ENCODE measurements at regions not wholly inside any gene's neighbourhood (a gene's known extent, or its start where the extent isn't known, plus 50 kb on each side); places are given as distances from the start of the nearest gene placed in this dataset.
"Not testable (repeated sequence)": the region's sequence is repeated elsewhere in the genome, so short reads cannot be mapped to it uniquely, and the experiment has no call there.

DNA sequence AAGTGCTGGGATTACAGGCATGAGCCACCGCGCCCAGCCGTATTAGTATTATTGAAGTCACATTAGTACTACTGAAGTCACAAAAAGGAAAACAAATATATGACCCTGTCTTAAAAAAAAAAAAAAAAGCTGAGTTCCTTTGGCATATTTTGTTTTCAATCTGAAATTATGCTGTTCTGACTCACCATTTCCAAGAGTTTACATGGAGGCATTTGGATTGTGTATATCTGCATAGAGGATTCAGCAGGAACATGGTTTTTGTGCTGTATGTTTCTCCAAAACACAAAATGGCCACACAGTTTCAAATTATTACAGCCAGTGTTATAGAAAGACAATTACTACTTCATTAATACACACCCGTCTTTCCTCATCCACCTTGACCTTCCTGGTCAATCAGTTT, 103.5 kb upstream of the TSC22D1 start:
- no peak for DNase-seq (ENCODE audit: low read depth)
- TF ChIP-seq, protein P1, sequence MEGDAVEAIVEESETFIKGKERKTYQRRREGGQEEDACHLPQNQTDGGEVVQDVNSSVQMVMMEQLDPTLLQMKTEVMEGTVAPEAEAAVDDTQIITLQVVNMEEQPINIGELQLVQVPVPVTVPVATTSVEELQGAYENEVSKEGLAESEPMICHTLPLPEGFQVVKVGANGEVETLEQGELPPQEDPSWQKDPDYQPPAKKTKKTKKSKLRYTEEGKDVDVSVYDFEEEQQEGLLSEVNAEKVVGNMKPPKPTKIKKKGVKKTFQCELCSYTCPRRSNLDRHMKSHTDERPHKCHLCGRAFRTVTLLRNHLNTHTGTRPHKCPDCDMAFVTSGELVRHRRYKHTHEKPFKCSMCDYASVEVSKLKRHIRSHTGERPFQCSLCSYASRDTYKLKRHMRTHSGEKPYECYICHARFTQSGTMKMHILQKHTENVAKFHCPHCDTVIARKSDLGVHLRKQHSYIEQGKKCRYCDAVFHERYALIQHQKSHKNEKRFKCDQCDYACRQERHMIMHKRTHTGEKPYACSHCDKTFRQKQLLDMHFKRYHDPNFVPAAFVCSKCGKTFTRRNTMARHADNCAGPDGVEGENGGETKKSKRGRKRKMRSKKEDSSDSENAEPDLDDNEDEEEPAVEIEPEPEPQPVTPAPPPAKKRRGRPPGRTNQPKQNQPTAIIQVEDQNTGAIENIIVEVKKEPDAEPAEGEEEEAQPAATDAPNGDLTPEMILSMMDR (IDR thresholded peaks at IDR 0.05; ENCODE audit: low read depth, low read length, missing control alignments), result no peak
- no peak overlapping the region for H3K4me3 ChIP-seq (ENCODE audit: low read depth, low read length)

DNA sequence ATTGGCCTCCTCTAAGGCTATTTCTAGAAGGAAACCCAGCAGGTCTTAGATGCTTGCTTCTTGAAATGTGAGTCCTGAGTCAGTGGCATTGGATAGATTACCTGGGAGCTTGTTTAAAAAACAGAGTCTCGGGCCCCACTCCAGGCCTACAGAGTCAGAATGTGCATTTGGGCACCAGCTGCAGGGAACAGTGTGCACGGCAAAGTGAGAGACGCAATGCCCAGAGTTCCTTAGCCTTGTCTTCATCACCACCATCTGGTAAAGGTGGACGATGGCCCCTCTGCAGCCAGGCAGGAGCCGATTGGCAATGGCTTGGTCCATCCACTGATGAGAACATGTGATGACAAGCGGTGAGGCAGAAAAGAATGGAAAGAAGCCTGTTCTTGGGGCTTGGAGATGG, 102.1 kb upstream of the TSC22D1 start:
- TF ChIP-seq, protein P1 (IDR thresholded peaks at IDR 0.05; ENCODE audit: low read depth, low read length, missing control alignments), result no peak
- no peak overlapping the region for H3K4me3 ChIP-seq (ENCODE audit: low read depth, low read length)
- DNase-seq (ENCODE audit: low read depth), result no peak

DNA sequence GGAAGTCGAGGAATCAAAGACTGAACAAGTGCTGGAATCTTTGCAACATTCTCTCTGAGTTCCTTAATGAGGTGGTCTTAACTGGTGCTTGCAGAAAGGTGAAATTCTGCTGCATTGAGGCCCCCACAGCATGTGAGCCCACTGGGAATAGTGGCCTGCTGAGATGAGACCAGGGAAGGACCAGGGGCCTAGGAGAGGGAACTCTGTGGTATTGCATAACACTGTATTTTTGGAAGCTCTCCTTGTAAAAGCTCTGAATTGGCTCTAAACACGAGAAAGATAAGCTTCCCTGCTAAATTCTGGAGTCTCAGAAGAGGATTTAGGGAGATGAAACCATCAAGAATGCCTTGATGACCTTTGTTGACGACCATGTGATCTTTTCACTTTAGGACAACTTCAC, 100.4 kb upstream of the TSC22D1 start:
- TF ChIP-seq, protein P1 (IDR thresholded peaks at IDR 0.05; ENCODE audit: low read depth, low read length, missing control alignments), result no peak
- H3K4me3 ChIP-seq (ENCODE audit: low read depth, low read length), result no peak overlapping the region
- no peak for DNase-seq (ENCODE audit: low read depth)

DNA sequence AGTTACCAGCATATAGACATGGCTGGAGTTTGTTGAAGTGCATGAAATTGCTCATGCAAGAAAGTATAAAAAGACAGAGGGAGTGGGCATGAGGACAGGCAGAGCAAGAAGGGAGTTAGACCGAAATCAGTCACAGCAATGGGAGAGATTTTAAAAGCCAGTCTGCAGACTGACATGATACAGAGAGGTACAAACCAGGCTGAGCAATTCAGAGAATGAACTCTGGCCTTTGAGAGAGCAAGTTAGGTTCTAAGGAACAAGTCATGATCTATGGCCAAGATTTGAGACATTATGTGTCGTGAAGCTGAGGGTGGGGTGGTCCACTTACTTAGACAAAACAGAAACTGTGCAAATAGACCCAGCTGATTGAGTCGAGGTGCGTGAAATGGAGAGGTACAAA, 93.4 kb upstream of the TSC22D1 start:
- H3K4me3 ChIP-seq (ENCODE audit: low read depth, low read length), result no peak overlapping the region
- no peak for DNase-seq (ENCODE audit: low read depth)
- TF ChIP-seq, protein P1 (IDR thresholded peaks at IDR 0.05; ENCODE audit: low read depth, low read length, missing control alignments), result no peak

DNA sequence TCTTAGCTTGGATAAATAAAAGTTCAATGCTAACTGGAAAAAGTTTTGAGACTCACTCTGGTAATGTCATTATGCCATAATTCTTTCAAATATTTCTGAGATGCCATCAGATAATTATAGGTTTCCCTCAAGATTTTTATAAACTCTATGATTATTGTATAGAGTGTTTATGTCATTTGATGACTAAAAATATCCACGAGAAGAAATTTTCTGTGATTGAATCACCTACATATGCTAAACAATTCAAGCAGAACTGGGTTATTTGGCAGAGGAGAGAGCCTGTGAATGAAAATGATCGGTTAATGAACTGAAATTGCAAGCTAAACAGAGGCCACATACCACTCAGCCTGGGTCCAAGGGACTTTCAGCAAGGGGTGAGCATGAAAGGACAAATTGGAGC, 92.6 kb upstream of the TSC22D1 start:
- DNase-seq (ENCODE audit: low read depth), result no peak
- TF ChIP-seq, protein P1 (IDR thresholded peaks at IDR 0.05; ENCODE audit: low read depth, low read length, missing control alignments), result no peak
- H3K4me3 ChIP-seq (ENCODE audit: low read depth, low read length), result no peak overlapping the region

DNA sequence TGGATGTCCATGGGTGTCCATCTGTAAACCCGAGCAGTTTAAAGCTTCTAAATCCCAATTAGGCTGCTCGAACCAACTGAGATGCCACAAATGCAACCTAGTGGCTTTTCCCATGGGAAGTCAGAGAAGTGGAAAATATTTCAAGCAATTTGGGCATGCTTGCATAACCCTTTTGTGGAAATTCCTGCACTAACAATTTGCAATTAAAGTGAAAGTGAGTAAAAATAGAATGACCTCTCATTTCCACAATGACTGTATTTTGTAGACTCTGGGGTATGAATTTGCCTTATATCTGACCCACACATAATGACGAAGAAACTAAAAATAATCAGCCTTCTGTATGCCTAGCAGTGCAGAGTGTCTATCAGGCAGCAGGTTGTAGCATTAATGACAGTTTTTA, 91.8 kb upstream of the TSC22D1 start:
- TF ChIP-seq, protein P1 (IDR thresholded peaks at IDR 0.05; ENCODE audit: low read depth, low read length, missing control alignments), result no peak
- DNase-seq (ENCODE audit: low read depth), result no peak
- H3K4me3 ChIP-seq (ENCODE audit: low read depth, low read length), result no peak overlapping the region

DNA sequence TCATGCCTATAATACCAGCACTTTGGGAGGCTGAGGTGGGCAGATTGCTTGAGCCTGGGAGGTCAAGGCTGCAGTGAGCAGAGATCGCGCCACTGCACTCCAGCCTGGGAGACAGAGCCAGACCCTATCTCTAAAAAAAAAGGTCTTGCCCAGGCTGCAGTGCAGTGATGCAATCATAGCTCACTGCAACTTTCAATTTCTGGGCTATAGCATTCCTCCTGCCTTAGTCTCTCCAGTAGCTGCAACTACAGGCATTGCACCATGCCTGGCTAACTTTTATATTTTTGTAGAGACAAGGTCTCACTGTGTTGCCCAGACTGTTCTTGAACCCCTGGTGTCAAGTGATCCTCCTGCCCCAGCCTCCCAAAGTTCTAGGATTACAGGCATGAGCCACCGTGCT, 90.4 kb upstream of the TSC22D1 start:
- not testable (repeated sequence) for H3K4me3 ChIP-seq (ENCODE audit: low read depth, low read length); DNase-seq (ENCODE audit: low read depth)

DNA sequence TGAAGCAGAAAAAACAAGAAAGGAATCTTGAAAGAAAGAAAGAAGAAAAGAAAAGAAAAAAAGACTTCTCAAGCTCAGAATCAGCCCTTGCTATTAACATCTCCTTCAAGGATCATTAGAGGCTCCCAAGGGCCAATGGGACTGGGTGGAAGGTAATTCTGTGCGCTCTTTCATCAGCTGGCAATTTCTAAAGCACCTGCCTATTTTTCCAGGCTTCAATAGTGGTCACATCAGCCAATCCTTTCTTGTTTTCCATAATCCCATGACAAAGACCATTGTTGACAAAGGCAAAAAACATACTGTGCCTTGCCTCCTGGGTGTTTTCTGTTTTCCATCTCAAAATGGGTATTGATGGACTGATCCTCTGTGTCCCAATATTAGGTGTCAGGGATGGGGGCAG, 88.2 kb upstream of the TSC22D1 start:
- no peak overlapping the region for H3K4me3 ChIP-seq (ENCODE audit: low read depth, low read length)
- TF ChIP-seq, protein P1 (IDR thresholded peaks at IDR 0.05; ENCODE audit: low read depth, low read length, missing control alignments), result no peak
- DNase-seq (ENCODE audit: low read depth), result no peak
